ENCODE measurements at regions not wholly inside any gene's neighbourhood (a gene's known extent, or its start where the extent isn't known, plus 50 kb on each side); places are given as distances from the start of the nearest gene placed in this dataset.

GRCh38 chr2:121869363-121869762 lies 113.9 kb downstream of the TSN start:
- H3K9me3 ChIP-seq (replicated peaks in 1 of 11) = no peaks in the 10 kb centered on the region
- no peaks in the 10 kb centered on the region for H3K4me1 ChIP-seq
- no peak for TF ChIP-seq Cebpa-rat (IDR thresholded peaks at IDR 0.05)
- H3K4me2 ChIP-seq = no peak overlapping the region
- H3K4me3 ChIP-seq = no peak overlapping the region
- no peak overlapping the region for H3K27ac ChIP-seq
- H3K9ac ChIP-seq = no peak overlapping the region
- H3K27me3 ChIP-seq = no peaks in the 10 kb centered on the region
- H4K20me1 ChIP-seq = no peaks in the 10 kb centered on the region
- no peaks in the 10 kb centered on the region for H3K36me3 ChIP-seq

- H3K9me3 ChIP-seq (replicated peaks in 1 of 11) = no peaks in the 10 kb centered on the region
- H3K27ac ChIP-seq = no peak overlapping the region
- H3K4me1 ChIP-seq = no peaks in the 10 kb centered on the region
- no peaks in the 10 kb centered on the region for H4K20me1 ChIP-seq
- H3K4me3 ChIP-seq = no peak overlapping the region
- no peaks in the 10 kb centered on the region for H3K36me3 ChIP-seq
- H3K9ac ChIP-seq = no peak overlapping the region
- no peak overlapping the region for H3K4me2 ChIP-seq
- H3K27me3 ChIP-seq = no peaks in the 10 kb centered on the region
- TF ChIP-seq Cebpa-rat (IDR thresholded peaks at IDR 0.05) = no peak
Measured at GRCh38 chr2:121869873-121870272, 114.4 kb downstream of the TSN start.

DNA sequence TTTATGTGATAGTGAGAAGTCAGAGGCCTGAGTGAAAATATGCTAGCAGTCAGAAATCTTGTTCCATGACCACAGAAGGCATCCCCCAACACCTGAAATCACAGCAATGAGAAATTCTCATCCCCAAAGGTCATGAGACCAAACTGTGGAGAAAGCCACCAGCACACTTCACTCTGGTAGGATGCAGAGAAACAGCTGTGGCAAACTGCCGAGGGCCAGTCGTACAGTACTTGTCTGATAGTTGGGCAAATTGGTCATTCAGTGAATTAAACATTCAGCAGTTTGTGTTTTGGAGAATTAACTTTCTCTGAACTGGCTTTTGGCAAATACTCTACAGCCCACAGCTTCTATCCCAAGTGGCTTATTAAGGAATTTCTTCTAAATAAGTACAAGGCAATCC lies 117.2 kb downstream of the TSN start:
- Histone ChIP-seq H3K4me1 (no peaks in the 10 kb centered on the region), H3K4me3 (no peak overlapping the region), H3K36me3 (no peaks in the 10 kb centered on the region), H3K4me2 (no peak overlapping the region), H3K27me3 (no peaks in the 10 kb centered on the region), H3K27ac (no peak overlapping the region), H3K9me3 (replicated peaks in 1 of 11) (no peaks in the 10 kb centered on the region), H3K9ac (no peak overlapping the region), H4K20me1 (no peaks in the 10 kb centered on the region)
- no peak for TF ChIP-seq Cebpa-rat (IDR thresholded peaks at IDR 0.05)

GRCh38 chr2:121873864-121874263 lies 118.4 kb downstream of the TSN start:
- no peak overlapping the region for H3K4me3 ChIP-seq
- H3K36me3 ChIP-seq = no peaks in the 10 kb centered on the region
- H3K4me2 ChIP-seq = no peak overlapping the region
- H4K20me1 ChIP-seq = no peaks in the 10 kb centered on the region
- H3K27me3 ChIP-seq = no peaks in the 10 kb centered on the region
- H3K4me1 ChIP-seq = no peaks in the 10 kb centered on the region
- no peak overlapping the region for H3K27ac ChIP-seq
- TF ChIP-seq Cebpa-rat (IDR thresholded peaks at IDR 0.05) = no peak
- no peak overlapping the region for H3K9ac ChIP-seq
- peaks cover 0 to 5% (median under 1%) of the 10 kb centered on the region in 11 experiments; a peak in 4 of 22 replicates for H3K9me3 ChIP-seq (replicated peaks in 1 of 11)

- H4K20me1 ChIP-seq = no peaks in the 10 kb centered on the region
- no peak overlapping the region for H3K4me2 ChIP-seq
- H3K27ac ChIP-seq = no peak overlapping the region
- TF ChIP-seq Cebpa-rat (IDR thresholded peaks at IDR 0.05) = no peak
- no peaks in the 10 kb centered on the region for H3K4me1 ChIP-seq
- H3K27me3 ChIP-seq = no peaks in the 10 kb centered on the region
- H3K4me3 ChIP-seq = no peak overlapping the region
- H3K9ac ChIP-seq = no peak overlapping the region
- no peaks in the 10 kb centered on the region for H3K36me3 ChIP-seq
- H3K9me3 ChIP-seq (replicated peaks in 1 of 11) = peaks cover 0 to 13% (median 9%) of the 10 kb centered on the region in 11 experiments; a peak in 7 of 22 replicates
Measured at GRCh38 chr2:121875585-121876185, 120.2 kb downstream of the TSN start.

DNA sequence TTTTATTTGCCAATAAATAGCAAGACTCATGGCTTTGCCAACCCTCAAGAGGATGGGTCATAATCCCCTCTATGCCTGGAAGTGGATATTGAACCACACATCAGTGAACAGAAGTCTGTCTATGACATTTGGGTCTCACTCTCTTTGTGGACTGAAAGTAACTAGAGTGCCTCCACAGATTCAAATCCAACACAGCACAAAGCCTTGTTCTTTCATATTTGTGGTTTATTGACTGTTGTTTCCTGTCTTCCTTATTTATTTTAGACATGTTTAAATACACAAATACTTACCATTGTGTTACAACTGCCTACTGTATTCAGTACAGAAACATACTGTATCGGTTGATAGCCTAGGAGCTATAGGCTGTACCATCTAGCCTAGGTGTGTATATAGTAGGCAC lies 121.9 kb downstream of the TSN start:
- Histone ChIP-seq H3K4me3 (no peak overlapping the region), H3K9ac (no peak overlapping the region), H3K27ac (no peak overlapping the region), H3K9me3 (replicated peaks in 1 of 11) (peaks cover 0 to 13% (median 10%) of the 10 kb centered on the region in 11 experiments; a peak in 7 of 22 replicates), H3K27me3 (no peaks in the 10 kb centered on the region), H4K20me1 (no peaks in the 10 kb centered on the region), H3K4me2 (no peak overlapping the region), H3K36me3 (no peaks in the 10 kb centered on the region), H3K4me1 (no peaks in the 10 kb centered on the region)
- TF ChIP-seq Cebpa-rat (IDR thresholded peaks at IDR 0.05) = no peak

- H3K36me3 ChIP-seq = no peaks in the 10 kb centered on the region
- H3K9me3 ChIP-seq (replicated peaks in 1 of 11) = peaks cover 0 to 13% (median 10%) of the 10 kb centered on the region in 11 experiments; a peak in 7 of 22 replicates
- no peak overlapping the region for H3K4me2 ChIP-seq
- no peak overlapping the region for H3K27ac ChIP-seq
- no peak for TF ChIP-seq Cebpa-rat (IDR thresholded peaks at IDR 0.05)
- no peaks in the 10 kb centered on the region for H3K27me3 ChIP-seq
- H3K9ac ChIP-seq = no peak overlapping the region
- H4K20me1 ChIP-seq = no peaks in the 10 kb centered on the region
- H3K4me1 ChIP-seq = peaks cover 0 to 5% (median 0%) of the 10 kb centered on the region in 10 experiments; a peak in 1 of 20 replicates
- H3K4me3 ChIP-seq = no peak overlapping the region
Measured at GRCh38 chr2:121880283-121880682, 124.8 kb downstream of the TSN start.

GRCh38 chr2:121881038-121881437 lies 125.6 kb downstream of the TSN start:
- no peaks in the 10 kb centered on the region for H3K36me3 ChIP-seq
- peaks cover 0 to 5% (median 0%) of the 10 kb centered on the region in 10 experiments; a peak in 1 of 20 replicates for H3K4me1 ChIP-seq
- H3K9ac ChIP-seq = no peak overlapping the region
- H3K27me3 ChIP-seq = no peaks in the 10 kb centered on the region
- H3K9me3 ChIP-seq (replicated peaks in 1 of 11) = peaks cover 0 to 13% (median 10%) of the 10 kb centered on the region in 11 experiments; a peak in 7 of 22 replicates
- H3K4me3 ChIP-seq = no peak overlapping the region
- H3K27ac ChIP-seq = no peak overlapping the region
- H4K20me1 ChIP-seq = no peaks in the 10 kb centered on the region
- no peak overlapping the region for H3K4me2 ChIP-seq
- TF ChIP-seq Cebpa-rat (IDR thresholded peaks at IDR 0.05) = no peak

DNA sequence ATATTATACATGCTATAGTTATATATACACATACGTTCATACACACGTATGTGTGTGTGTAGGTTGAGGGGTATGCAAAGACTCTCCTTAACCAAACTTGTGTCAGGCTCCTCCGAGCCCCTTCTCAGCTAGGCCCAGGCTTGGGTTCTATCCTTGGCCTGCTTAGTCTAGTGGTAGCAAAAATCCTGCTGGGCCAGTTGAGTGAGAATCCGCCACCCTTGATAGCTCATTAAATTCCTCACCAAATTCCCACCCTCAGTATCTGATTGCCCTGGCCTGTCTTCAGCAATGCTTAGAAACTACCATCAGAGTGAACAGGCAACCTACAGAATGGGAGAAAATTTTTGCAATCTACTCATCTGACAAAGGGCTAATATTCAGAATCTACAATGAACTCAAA lies 126.5 kb downstream of the TSN start:
- TF ChIP-seq Cebpa-rat (IDR thresholded peaks at IDR 0.05) = no peak
- Histone ChIP-seq H3K4me3 (no peak overlapping the region), H4K20me1 (no peaks in the 10 kb centered on the region), H3K9me3 (replicated peaks in 1 of 11) (peaks cover 0 to 13% (median 10%) of the 10 kb centered on the region in 11 experiments; a peak in 7 of 22 replicates), H3K4me2 (no peak overlapping the region), H3K36me3 (no peaks in the 10 kb centered on the region), H3K27me3 (no peaks in the 10 kb centered on the region), H3K27ac (no peak overlapping the region), H3K9ac (no peak overlapping the region), H3K4me1 (peaks cover 0 to 5% (median 0%) of the 10 kb centered on the region in 10 experiments; a peak in 1 of 20 replicates)

GRCh38 chr2:121884078-121884477 lies 128.6 kb downstream of the TSN start:
- Histone ChIP-seq H3K36me3 (no peaks in the 10 kb centered on the region), H3K4me2 (no peak overlapping the region; a peak in 1 of 22 replicates), H3K27me3 (no peaks in the 10 kb centered on the region), H4K20me1 (no peaks in the 10 kb centered on the region), H3K4me1 (peaks cover 0 to 5% (median 0%) of the 10 kb centered on the region in 10 experiments; a peak in 1 of 20 replicates), H3K27ac (no peak overlapping the region), H3K4me3 (no peak overlapping the region), H3K9me3 (replicated peaks in 1 of 11) (peaks cover 0 to 9% (median 6%) of the 10 kb centered on the region in 11 experiments; a peak in 6 of 22 replicates), H3K9ac (no peak overlapping the region)
- no peak for TF ChIP-seq Cebpa-rat (IDR thresholded peaks at IDR 0.05)

Measured in BLaER1 treated with 17β-estradiol and CSF1 and Interleukin-3, amounts not matched to agents 10 nM and 100 nM (cell line).